Stimulated activated CD8-positive, alpha-beta memory T cell treated with anti-CD3 and anti-CD28 coated beads, Interleukin-12 subunit alpha, Interleukin-12 subunit beta, amount 100 ng/mL, for 1 hour (primary cell): ENCODE measurements at regions not wholly inside any gene's neighbourhood (a gene's known extent, or its start where the extent isn't known, plus 50 kb on each side); places are given as distances from the start of the nearest gene placed in this dataset.
"Not testable (repeated sequence)": the region's sequence is repeated elsewhere in the genome, so short reads cannot be mapped to it uniquely, and the experiment has no call there.

Source experiments
- DNase-seq: peaks from one replicate; pipeline ENCODE4 v3.0.0-alpha.2; 2020; ENCODE audit warnings: low read depth

- no peak for DNase-seq
Measured at GRCh38 chr10:28391283-28391682, 88.4 kb upstream of the MPP7 start.

GRCh38 chr10:28393956-28394568 is 91.2 kb upstream of the MPP7 start:
- peak; percentile 47 for DNase-seq

- no peak for DNase-seq
Measured at GRCh38 chr10:28396331-28396730, 93.5 kb upstream of the MPP7 start.

- DNase-seq: no peak
Measured at GRCh38 chr10:28397229-28397628, 94.4 kb upstream of the MPP7 start.

GRCh38 chr10:28400176-28400575 is 97.3 kb upstream of the MPP7 start:
- DNase-seq: no peak

GRCh38 chr10:28400681-28401080 is 97.8 kb upstream of the MPP7 start:
- no peak for DNase-seq

- not testable (repeated sequence) for DNase-seq
Measured at GRCh38 chr10:28402611-28403073, 99.8 kb upstream of the MPP7 start.

DNA sequence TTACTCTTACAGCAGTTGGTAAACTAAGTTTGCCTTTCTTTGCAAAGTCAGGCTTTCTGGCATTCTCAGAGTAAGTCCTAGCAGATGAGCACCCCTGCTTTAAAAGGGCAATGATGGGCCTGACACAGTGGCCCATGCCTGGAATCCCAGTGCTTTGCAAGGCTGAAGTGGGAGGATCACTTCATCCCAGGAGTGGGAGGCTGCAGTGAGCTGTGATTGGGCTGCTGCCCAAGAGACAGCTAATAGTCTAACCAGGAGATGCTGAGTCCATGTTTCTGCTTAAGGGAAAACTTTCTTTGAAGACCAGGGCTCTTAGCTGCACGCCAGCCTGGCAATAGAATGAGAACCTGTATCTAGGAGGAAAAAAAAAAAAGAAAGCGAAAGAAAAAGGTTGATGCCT is 100.2 kb upstream of the MPP7 start:
- DNase-seq: no peak

GRCh38 chr10:28408237-28408777 is 105.4 kb upstream of the MPP7 start:
- no peak for DNase-seq

GRCh38 chr10:28410420-28411135 is 107.7 kb upstream of the MPP7 start:
- DNase-seq: no peak

- no peak for DNase-seq
Measured at GRCh38 chr10:28411136-28411460, 108.2 kb upstream of the MPP7 start.

DNA sequence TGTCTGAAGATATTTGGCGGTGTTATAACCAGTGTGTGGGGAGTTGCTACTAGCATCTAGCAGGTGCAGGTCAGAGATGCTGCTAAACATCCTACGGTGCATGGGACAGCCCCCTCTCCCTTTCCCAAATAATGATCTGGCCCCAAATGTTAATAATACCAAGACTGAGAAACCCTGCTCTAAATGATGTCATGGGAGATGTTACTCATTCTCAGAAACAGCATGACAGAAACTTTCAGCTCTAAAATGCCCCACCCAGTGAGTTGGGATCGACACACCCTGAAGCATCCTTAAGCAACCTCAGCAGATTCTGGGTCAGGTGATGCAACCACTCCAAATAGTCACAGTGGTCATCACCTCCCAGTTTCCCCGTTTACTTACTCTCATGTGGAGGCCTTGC is 108.8 kb upstream of the MPP7 start:
- no peak for DNase-seq

GRCh38 chr10:28418069-28418468 is 114.8 kb upstream of the WAC start:
- DNase-seq: no peak

DNA sequence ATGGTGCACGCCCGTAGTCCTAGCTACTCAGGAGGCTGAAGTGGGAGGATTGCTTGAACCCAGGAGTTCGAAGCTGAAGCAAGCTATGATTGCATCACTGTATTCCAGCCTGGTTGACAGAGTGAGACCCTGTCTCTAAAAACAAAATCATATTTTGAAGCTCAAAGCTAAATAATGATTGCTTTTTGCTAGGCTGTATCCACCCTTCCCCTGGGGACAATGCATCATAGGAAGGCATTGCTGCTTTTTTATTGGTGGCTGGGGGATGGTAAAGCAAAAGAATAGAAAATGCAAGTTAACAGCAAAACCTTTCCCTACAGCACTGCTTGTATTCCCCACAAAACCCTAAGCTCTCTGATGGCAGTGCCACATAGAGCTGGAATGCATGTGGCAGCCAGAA is 107.5 kb upstream of the WAC start:
- no peak for DNase-seq

DNA sequence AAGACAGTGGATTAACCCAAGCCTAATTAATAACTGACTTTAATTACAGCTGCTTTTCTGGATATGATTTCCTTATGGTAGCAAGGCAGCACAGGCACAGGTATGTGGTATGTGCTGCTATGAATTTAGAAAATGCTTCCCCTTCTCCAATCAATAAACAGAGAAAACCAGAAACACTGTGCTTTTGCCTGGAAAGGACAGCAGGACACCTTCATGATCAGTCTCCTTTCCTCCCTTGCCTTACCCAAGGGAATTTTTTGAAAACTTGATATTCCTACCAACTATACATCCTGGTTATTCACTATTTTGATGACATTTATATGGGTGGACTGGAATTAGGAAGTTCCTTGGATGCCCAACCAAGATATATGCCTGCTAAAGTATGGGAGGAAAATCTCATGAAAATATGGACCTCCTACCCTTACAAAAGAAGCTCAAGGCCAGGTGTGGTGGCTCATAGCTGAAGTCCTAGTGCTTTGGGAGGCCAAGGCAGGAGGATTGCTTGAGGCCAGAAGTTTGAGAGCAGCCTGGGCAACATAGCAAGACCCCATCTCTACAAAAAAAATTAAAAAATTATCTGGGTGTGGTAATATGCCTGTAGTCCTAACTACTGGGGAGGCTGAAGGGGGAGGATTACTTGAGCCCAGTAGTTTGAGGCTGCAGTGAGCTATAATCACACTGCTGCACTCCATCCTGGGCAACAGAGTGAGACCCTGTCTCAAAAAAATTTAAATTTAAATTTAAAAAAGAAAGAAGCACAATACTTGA is 106.3 kb upstream of the WAC start:
- no peak for DNase-seq

GRCh38 chr10:28427376-28427775 is 105.5 kb upstream of the WAC start:
- no peak for DNase-seq

DNA sequence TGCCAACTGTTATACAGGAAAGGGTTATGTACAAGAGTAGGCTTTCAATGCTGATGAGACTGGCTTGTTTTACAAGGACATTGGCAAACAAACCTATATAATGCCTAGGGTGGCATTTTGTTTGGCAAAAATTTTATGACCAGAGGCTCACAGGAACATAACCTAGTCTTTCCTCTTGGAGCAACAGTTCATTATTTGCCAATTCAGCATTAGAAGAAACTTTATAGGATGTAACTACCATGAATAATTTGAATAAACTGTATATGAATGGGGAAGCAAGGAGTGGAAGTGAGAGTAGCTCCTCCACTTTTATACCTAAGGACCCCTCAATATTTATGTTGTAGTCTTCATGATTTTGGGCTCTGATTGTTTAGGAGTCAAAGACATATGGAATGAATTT is 103.9 kb upstream of the WAC start:
- DNase-seq: no peak

DNA sequence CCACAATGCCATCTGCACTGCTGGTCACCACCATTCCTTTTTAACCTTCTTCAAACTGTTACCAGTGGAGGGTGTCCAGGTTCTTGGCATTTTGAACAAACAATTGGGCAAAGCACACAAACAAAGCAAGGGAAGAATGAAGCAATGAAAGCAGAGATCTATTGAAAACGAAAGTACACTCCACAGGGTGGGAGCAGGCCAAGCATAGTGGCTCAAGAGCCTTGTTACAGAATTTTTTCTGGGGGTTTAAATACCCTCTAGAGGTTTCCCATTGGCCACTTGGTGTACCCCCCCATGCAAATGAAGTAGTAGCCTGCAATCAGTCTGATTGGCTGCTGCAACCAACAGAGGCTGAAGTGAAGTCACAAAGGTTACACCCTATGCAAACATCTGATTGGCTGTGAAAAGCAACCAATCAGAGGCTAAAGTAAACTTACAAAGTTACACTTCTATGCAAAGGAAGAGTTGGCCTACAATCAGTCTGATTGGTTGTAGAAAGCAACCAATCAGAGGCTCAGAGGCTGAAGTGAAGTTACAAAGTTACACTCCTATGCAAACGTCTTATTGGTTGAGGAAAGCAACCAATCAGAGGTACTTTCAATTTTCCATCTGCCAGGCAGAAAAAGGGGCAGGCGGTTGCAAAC is 103.2 kb upstream of the WAC start:
- no peak for DNase-seq

DNA sequence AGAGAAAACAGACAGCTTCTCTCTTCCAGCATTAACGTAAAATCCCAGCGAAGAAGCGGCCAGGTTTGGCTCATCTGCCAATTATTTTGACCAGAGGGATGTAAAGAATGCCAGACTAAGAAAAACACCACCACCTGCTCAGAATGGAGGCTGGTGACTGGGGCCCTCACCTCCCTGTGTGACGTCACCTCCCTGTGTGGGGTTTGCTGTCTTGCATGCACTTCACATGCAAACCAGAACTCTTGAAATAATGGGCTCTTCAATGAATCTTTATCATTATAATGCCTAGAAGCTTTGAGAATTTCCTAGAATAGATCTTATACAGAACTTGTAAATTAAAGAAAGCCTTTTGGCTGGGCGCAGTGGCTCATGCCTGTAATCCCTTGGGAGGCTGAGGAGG is 101.8 kb upstream of the WAC start:
- no peak for DNase-seq

DNA sequence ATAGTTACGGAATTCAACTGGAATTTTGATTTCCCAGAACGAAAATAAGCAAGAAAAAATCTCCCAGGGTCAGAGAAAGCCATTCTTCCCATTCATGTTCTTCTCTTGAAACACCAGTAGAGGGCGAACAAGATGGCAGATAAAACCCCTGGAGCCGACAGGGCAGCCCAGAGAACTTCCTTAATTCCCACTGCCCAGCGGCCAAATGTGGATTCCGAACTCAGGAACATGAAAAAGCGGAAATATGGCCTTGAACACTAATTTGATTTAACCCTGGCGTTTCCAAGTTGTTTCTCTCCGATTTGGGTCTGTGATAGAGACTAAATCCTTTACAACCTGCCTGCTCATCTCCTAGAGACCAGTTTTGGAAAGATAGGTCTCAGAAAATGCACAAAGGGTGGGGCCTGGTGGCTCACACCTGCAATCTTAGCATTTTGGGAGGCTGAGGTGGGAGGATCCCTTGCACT is 100.7 kb upstream of the WAC start:
- no peak for DNase-seq

- no peak for DNase-seq
Measured at GRCh38 chr10:28434063-28434462, 98.9 kb upstream of the WAC start.

DNA sequence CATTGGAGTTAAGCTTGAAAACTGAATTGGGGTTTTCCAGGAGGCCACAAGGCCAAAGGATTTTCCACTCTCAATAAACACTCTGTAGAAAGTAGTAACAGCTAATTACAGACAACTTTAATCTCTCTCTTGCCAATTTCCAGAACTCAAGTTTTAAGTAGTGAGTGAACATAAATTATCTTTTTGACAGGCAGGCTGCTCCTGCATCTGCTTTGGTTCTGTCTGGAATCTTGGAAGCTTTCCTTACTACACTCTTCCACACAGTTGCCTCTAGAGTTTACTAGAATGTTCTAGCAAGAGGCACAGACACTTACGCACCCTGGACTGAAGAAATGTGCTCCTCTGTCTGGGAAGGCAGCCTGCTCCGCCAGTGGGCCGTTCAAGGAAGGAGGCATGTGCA is 90.5 kb upstream of the WAC start:
- no peak for DNase-seq
